K562 (cell line): ENCODE measurements at regions not wholly inside any gene's neighbourhood (a gene's known extent, or its start where the extent isn't known, plus 50 kb on each side); places are given as distances from the start of the nearest gene placed in this dataset.

Source experiments
- BCL6 ChIP-seq: fragments of 250-450 bp; sonication (Bioruptor Pico); IDR thresholded peaks from 2 replicates; pipeline ENCODE4 v1.4.0; 2020
- CREM ChIP-seq: IDR thresholded peaks from 2 replicates; pipeline ENCODE4 v1.6.1; 2014; ENCODE audit warnings: antibody characterized with exemption, low read depth
- MAX ChIP-seq: sonication (generic); formaldehyde crosslinking; IDR thresholded peaks from 2 replicates; pipeline ENCODE4 v1.9.0; 2022; ENCODE audit warnings: mild to moderate bottlenecking, missing genetic modification reagents
- POLR2A ChIP-seq: fragments of 450-650 bp; conservative IDR thresholded peaks from 2 replicates; pipeline ENCODE4 v1.6.1; 2016
- RFX5 ChIP-seq: IDR thresholded peaks from 2 replicates; pipeline ENCODE4 v1.6.1; 2011; ENCODE audit warnings: low read depth, mild to moderate bottlenecking, improper control_type of control experiment, low read length
- SMC3 ChIP-seq: conservative IDR thresholded peaks from 2 replicates; pipeline ENCODE4 v1.6.1; 2011; ENCODE audit warnings: low read depth, low read length, improper control_type of control experiment; ENCODE audit not compliant: insufficient read depth
- ZBTB17 ChIP-seq: fragments of 450-650 bp; formaldehyde crosslinking; IDR thresholded peaks from 2 replicates; pipeline ENCODE4 v1.4.0; 2020; ENCODE audit warnings: mild to moderate bottlenecking
- ZNF280B ChIP-seq: fragments of 250-450 bp; sonication (Bioruptor Pico); IDR thresholded peaks from 2 replicates; pipeline ENCODE4 v1.5.1; 2021; ENCODE audit warnings: mild to moderate bottlenecking
- TF ChIP-seq, protein P1 (sequence below): fragments of 250-450 bp; sonication (Bioruptor Pico); IDR thresholded peaks from 2 replicates; pipeline ENCODE4 v1.6.1; 2021; ENCODE audit warnings: mild to moderate bottlenecking
- TF ChIP-seq, protein P2 (sequence below), 3 experiments: IDR thresholded peaks in 2 of 3; conservative IDR thresholded peaks in 1 of 3; 2 replicates each; pipeline ENCODE4 v1.5.1; 2011 to 2012; ENCODE audit warnings: low read length in 3 of 3, mild to moderate bottlenecking in 3 of 3, control low read depth in 2 of 3, improper control_type of control experiment in 1 of 3, inconsistent platforms in 1 of 3, low read depth in 1 of 3, mixed read lengths in 1 of 3, moderate library complexity in 1 of 3; ENCODE audit not compliant: insufficient read depth in 2 of 3
- TF ChIP-seq, protein P3 (sequence below): fragments of 150-350 bp; conservative IDR thresholded peaks from 2 replicates; pipeline ENCODE4 v1.6.1; 2014; ENCODE audit warnings: low read length

DNA sequence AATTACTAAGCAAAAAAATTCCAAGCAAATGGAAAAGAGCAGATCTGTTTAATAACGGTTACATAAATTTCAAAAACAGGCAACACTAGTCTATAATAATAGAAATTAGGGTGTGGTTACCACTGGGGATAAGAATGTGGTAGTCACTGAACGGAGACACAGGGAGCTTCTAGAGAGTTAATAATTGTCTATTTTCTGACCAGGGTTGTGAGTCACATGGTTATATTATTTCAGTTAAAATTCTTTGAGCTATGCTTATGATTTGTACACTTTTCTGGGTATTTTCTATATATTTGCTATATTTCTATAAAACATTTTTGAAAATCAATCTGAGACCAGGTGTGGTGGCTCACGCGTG, 433.9 kb upstream of the MAF start:
- no peak for TF ChIP-seq CREM
- TF ChIP-seq, protein P1, sequence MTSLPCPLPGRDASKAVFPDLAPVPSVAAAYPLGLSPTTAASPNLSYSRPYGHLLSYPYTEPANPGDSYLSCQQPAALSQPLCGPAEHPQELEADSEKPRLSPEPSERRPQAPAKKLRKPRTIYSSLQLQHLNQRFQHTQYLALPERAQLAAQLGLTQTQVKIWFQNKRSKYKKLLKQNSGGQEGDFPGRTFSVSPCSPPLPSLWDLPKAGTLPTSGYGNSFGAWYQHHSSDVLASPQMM (CRISPR knock-in tag) = no peak
- no peak for TF ChIP-seq POLR2A
- no peak for TF ChIP-seq SMC3
- TF ChIP-seq, protein P2, sequence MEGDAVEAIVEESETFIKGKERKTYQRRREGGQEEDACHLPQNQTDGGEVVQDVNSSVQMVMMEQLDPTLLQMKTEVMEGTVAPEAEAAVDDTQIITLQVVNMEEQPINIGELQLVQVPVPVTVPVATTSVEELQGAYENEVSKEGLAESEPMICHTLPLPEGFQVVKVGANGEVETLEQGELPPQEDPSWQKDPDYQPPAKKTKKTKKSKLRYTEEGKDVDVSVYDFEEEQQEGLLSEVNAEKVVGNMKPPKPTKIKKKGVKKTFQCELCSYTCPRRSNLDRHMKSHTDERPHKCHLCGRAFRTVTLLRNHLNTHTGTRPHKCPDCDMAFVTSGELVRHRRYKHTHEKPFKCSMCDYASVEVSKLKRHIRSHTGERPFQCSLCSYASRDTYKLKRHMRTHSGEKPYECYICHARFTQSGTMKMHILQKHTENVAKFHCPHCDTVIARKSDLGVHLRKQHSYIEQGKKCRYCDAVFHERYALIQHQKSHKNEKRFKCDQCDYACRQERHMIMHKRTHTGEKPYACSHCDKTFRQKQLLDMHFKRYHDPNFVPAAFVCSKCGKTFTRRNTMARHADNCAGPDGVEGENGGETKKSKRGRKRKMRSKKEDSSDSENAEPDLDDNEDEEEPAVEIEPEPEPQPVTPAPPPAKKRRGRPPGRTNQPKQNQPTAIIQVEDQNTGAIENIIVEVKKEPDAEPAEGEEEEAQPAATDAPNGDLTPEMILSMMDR (IDR thresholded peaks at IDR 0.05 in 2 of 3, conservative IDR thresholded peaks at IDR 0.05 in 1 of 3; ENCODE audit: insufficient read depth in 2 of 3, low read depth in 1 of 3, low read length in 3 of 3) = no peak
- TF ChIP-seq, protein P3, sequence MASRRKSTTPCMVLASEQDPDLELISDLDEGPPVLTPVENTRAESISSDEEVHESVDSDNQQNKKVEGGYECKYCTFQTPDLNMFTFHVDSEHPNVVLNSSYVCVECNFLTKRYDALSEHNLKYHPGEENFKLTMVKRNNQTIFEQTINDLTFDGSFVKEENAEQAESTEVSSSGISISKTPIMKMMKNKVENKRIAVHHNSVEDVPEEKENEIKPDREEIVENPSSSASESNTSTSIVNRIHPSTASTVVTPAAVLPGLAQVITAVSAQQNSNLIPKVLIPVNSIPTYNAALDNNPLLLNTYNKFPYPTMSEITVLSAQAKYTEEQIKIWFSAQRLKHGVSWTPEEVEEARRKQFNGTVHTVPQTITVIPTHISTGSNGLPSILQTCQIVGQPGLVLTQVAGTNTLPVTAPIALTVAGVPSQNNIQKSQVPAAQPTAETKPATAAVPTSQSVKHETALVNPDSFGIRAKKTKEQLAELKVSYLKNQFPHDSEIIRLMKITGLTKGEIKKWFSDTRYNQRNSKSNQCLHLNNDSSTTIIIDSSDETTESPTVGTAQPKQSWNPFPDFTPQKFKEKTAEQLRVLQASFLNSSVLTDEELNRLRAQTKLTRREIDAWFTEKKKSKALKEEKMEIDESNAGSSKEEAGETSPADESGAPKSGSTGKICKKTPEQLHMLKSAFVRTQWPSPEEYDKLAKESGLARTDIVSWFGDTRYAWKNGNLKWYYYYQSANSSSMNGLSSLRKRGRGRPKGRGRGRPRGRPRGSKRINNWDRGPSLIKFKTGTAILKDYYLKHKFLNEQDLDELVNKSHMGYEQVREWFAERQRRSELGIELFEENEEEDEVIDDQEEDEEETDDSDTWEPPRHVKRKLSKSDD = no peak
- no peak for TF ChIP-seq BCL6 (CRISPR knock-in tag)
- TF ChIP-seq MAX (CRISPR knock-in tag) = no peak
- no peak for TF ChIP-seq ZNF280B
- TF ChIP-seq ZBTB17 (CRISPR knock-in tag) = no peak
- no peak for TF ChIP-seq RFX5
